HEK293T (cell line): ENCODE measurements at regions not wholly inside any gene's neighbourhood (a gene's known extent, or its start where the extent isn't known, plus 50 kb on each side); places are given as distances from the start of the nearest gene placed in this dataset.

ENCODE experiments used
- CTCF ChIA-PET: fragments of 350-600 bp; formaldehyde crosslinking; extraction: SDS; loops from one replicate; lab custom pipeline; 2021; ENCODE audit warnings: antibody characterized with exemption, inconsistent platforms; lab: Yijun Ruan, JAX
- POLR2A ChIA-PET: fragments of 350-600 bp; formaldehyde crosslinking; extraction: SDS; loops from one replicate; lab custom pipeline; 2020; ENCODE audit warnings: antibody characterized with exemption, inconsistent platforms; lab: Yijun Ruan, JAX
- DNase-seq: peaks from one replicate; pipeline ENCODE4 v3.0.0; 2012; ENCODE audit warnings: mixed read lengths; ENCODE audit errors: extremely low spot score
- ARNT ChIP-seq: fragments of 450-650 bp; IDR thresholded peaks from 2 replicates; pipeline ENCODE4 v1.6.1; 2017; ENCODE audit warnings: mild to moderate bottlenecking
- BHLHE40 ChIP-seq: fragments of 450-650 bp; IDR thresholded peaks from 2 replicates; pipeline ENCODE4 v1.6.1; 2016; ENCODE audit warnings: mild to moderate bottlenecking, moderate library complexity, borderline replicate concordance
- CTBP1 ChIP-seq: fragments of 450-650 bp; IDR thresholded peaks from 2 replicates; pipeline ENCODE4 v1.6.1; 2016; ENCODE audit warnings: borderline replicate concordance
- ELF4 ChIP-seq: fragments of 450-650 bp; IDR thresholded peaks from 2 replicates; pipeline ENCODE4 v1.6.1; 2017; ENCODE audit warnings: antibody characterized with exemption
- FOXA1 ChIP-seq: fragments of 450-650 bp; IDR thresholded peaks from 2 replicates; pipeline ENCODE4 v1.6.1; 2016; ENCODE audit warnings: mild to moderate bottlenecking
- FOXK2 ChIP-seq: fragments of 450-650 bp; IDR thresholded peaks from 2 replicates; pipeline ENCODE4 v1.6.1; 2016; ENCODE audit warnings: mild to moderate bottlenecking
- FOXM1 ChIP-seq: fragments of 450-650 bp; IDR thresholded peaks from 2 replicates; pipeline ENCODE4 v1.6.1; 2017; ENCODE audit warnings: mild to moderate bottlenecking, borderline replicate concordance
- HDGF ChIP-seq: fragments of 450-650 bp; IDR thresholded peaks from 2 replicates; pipeline ENCODE4 v1.6.1; 2017; ENCODE audit warnings: antibody characterized with exemption, borderline replicate concordance
- L3MBTL2 ChIP-seq: fragments of 450-650 bp; conservative IDR thresholded peaks from 2 replicates; pipeline ENCODE4 v1.6.1; 2016; ENCODE audit warnings: mild to moderate bottlenecking
- LEF1 ChIP-seq: fragments of 450-650 bp; IDR thresholded peaks from 2 replicates; pipeline ENCODE4 v1.6.1; 2017; ENCODE audit warnings: mild to moderate bottlenecking, borderline replicate concordance
- NFRKB ChIP-seq: fragments of 450-650 bp; IDR thresholded peaks from 2 replicates; pipeline ENCODE4 v1.6.1; 2016; ENCODE audit warnings: mild to moderate bottlenecking, moderate library complexity
- PKNOX1 ChIP-seq: fragments of 450-650 bp; IDR thresholded peaks from 2 replicates; pipeline ENCODE4 v1.6.1; 2016
- SP1 ChIP-seq: fragments of 450-650 bp; IDR thresholded peaks from 2 replicates; pipeline ENCODE4 v1.6.1; 2017
- SUZ12 ChIP-seq: fragments of 450-650 bp; IDR thresholded peaks from 2 replicates; pipeline ENCODE4 v1.6.1; 2016; ENCODE audit warnings: mild to moderate bottlenecking
- TARDBP ChIP-seq: fragments of 450-650 bp; IDR thresholded peaks from 2 replicates; pipeline ENCODE4 v1.6.1; 2016
- ZNF384 ChIP-seq: fragments of 450-650 bp; IDR thresholded peaks from 2 replicates; pipeline ENCODE4 v1.6.1; 2016

DNA sequence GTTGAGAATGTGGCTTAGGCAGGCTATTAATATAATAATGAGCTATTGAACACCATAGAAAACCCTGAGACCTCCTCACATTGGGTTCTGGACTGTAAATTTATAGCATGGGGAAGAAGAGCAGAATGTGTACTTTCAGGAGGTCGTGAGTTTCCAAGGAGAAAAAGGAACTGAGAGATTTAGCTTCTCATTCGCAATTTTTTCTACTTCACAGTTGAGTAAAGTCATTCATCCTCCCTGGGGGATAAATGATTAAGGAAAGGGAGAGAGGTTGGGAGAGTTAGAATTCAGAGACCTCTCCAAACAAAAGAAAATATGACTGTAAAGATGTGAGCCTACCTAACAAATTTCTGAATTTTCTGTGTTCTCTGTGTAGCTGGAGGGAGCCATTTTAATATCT is 205.8 kb upstream of the CYRIA start:
- no peak for DNase-seq
- TF ChIP-seq FOXM1 (no peak), FOXK2 (no peak)
- ChIA-PET POLR2A (no interaction called here), CTCF (no interaction called here)

- ChIA-PET CTCF (no interaction called here), POLR2A (no interaction called here)
- TF ChIP-seq L3MBTL2 (no peak), NFRKB (no peak), ZNF384 (no peak), LEF1 (no peak), SP1 (no peak), ARNT (no peak), SUZ12 (no peak), PKNOX1 (no peak), ELF4 (no peak), HDGF (no peak), BHLHE40 (no peak), FOXA1 (no peak), FOXM1 (no peak), TARDBP (no peak), CTBP1 (no peak), FOXK2 (no peak)
- DNase-seq = no peak
Observed at GRCh38 chr2:16870491-16871076, 204.9 kb upstream of the CYRIA start.

GRCh38 chr2:16869711-16870110 is 204.1 kb upstream of the CYRIA start:
- DNase-seq = no peak
- CTCF ChIA-PET = no interaction called here
- POLR2A ChIA-PET = no interaction called here
- TF ChIP-seq LEF1 (no peak), PKNOX1 (no peak), CTBP1 (no peak), SP1 (no peak), FOXK2 (no peak), TARDBP (no peak), FOXA1 (no peak), FOXM1 (no peak), BHLHE40 (no peak), ZNF384 (no peak), ARNT (no peak), SUZ12 (no peak), HDGF (no peak), ELF4 (no peak), NFRKB (no peak)

GRCh38 chr2:16862471-16862870 is 196.8 kb upstream of the CYRIA start:
- CTCF ChIA-PET = no interaction called here

DNA sequence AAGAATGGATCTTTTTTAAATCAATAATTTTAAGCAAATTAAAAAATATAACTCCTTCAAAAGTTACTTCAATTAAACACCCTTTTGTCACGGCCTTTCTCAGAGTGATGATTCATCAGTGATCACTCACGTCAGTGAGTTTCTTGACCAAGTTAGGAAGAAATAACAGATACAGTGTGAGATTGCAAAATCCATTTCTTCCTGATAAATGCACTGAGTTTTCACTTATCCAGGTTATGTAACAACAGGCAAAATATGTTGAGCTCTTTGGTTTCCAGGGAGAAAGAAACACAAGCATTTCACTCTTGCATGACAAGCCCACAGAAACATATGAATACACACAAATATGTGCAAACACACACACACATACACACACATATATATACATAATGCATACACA is 195.9 kb upstream of the CYRIA start:
- CTCF ChIA-PET = no interaction called here
- no peak for DNase-seq
- POLR2A ChIA-PET = no interaction called here
- TF ChIP-seq TARDBP (no peak), BHLHE40 (no peak), SP1 (no peak), HDGF (no peak), ELF4 (no peak), L3MBTL2 (no peak), ZNF384 (no peak), NFRKB (no peak), FOXA1 (no peak), LEF1 (no peak), FOXK2 (no peak), CTBP1 (no peak), FOXM1 (no peak), ARNT (no peak)

More at GRCh38 chr2:16862471-16862870, 196.8 kb upstream of the CYRIA start:
- POLR2A ChIA-PET = no interaction called here
- TF ChIP-seq ELF4 = no peak
- no peak for TF ChIP-seq NFRKB
- TF ChIP-seq TARDBP = no peak
- TF ChIP-seq LEF1 = no peak
- no peak for TF ChIP-seq CTBP1
- no peak for TF ChIP-seq ZNF384
- no peak for TF ChIP-seq FOXM1
- no peak for TF ChIP-seq HDGF
- TF ChIP-seq SP1 = no peak
- no peak for TF ChIP-seq BHLHE40
- no peak for TF ChIP-seq PKNOX1
- no peak for TF ChIP-seq L3MBTL2
- no peak for TF ChIP-seq ARNT
- no peak for TF ChIP-seq SUZ12
- no peak for TF ChIP-seq FOXA1
- TF ChIP-seq FOXK2 = no peak
- DNase-seq = no peak

DNA sequence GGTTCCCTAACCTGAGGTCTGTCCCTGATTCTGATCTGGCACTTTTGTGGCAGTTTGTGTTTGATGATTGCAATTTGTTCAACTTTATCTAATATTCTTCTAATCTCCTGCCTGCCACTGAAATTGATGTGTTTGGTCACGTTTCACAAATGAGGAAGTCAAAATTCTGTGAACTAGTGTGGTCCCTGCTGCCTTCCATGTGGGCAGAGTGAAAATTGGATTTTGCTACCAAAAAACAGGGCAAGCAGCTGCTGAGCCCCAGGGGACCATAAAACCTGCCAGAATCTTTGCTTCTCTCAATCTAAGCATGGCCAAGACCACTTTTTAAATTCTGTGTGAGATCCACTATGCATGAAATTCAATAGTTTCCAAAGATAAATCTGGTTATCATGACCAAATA is 195.5 kb upstream of the CYRIA start:
- POLR2A ChIA-PET = no interaction called here
- DNase-seq = no peak
- CTCF ChIA-PET = no interaction called here

More for the DNA sequence above, 195.5 kb upstream of the CYRIA start:
- no peak for TF ChIP-seq PKNOX1
- no peak for TF ChIP-seq NFRKB
- no peak for TF ChIP-seq FOXA1
- TF ChIP-seq ARNT = no peak
- TF ChIP-seq TARDBP = no peak
- TF ChIP-seq SP1 = no peak
